ENCODE measurements at regions not wholly inside any gene's neighbourhood (a gene's known extent, or its start where the extent isn't known, plus 50 kb on each side); places are given as distances from the start of the nearest gene placed in this dataset.
A peak's percentile ranks its signal among the peaks of the same experiment; 100 is the strongest.

- WGBS, 2 experiments (ENCODE audit: insufficient coverage in 2 of 2): 57 to 80% methylated on average over 1 of the region's 3 CpGs
- H3K4me1 ChIP-seq (ENCODE audit: control insufficient read depth, insufficient read depth, low read length, poor library complexity, severe bottlenecking): peaks cover 5% of the 10 kb centered on the region
- peak overlapping the region; percentile 68 for H3K27ac ChIP-seq (ENCODE audit: low read depth, low read length, severe bottlenecking)
- H3K36me3 ChIP-seq (ENCODE audit: control insufficient read depth, insufficient read depth, low read length): no peaks in the 10 kb centered on the region
- no peak overlapping the region for H3K4me3 ChIP-seq (ENCODE audit: extremely low read depth, insufficient read depth, low read length, poor library complexity, severe bottlenecking)
- H3K9me3 ChIP-seq (ENCODE audit: control insufficient read depth, low read length): no peaks in the 10 kb centered on the region
Observed at GRCh38 chr9:7961076-7961475, 161.5 kb upstream of the DMAC1 start.

GRCh38 chr9:7960320-7961050 lies 160.9 kb upstream of the DMAC1 start:
- Histone ChIP-seq H3K9me3 (ENCODE audit: control insufficient read depth, low read length) (no peaks in the 10 kb centered on the region), H3K4me3 (ENCODE audit: extremely low read depth, insufficient read depth, low read length, poor library complexity, severe bottlenecking) (no peak overlapping the region), H3K4me1 (ENCODE audit: control insufficient read depth, insufficient read depth, low read length, poor library complexity, severe bottlenecking) (peaks cover 5% of the 10 kb centered on the region), H3K27ac (ENCODE audit: low read depth, low read length, severe bottlenecking) (peak overlapping the region; percentile 68), H3K36me3 (ENCODE audit: control insufficient read depth, insufficient read depth, low read length) (no peaks in the 10 kb centered on the region)
- WGBS, 2 experiments (ENCODE audit: insufficient coverage in 2 of 2): 67% methylated on average over 1 of the region's 4 CpGs; no CpG with 5 or more reads in 1 of the 2 experiments

- peaks cover 5% of the 10 kb centered on the region for H3K4me1 ChIP-seq (ENCODE audit: control insufficient read depth, insufficient read depth, low read length, poor library complexity, severe bottlenecking)
- no peak overlapping the region for H3K4me3 ChIP-seq (ENCODE audit: extremely low read depth, insufficient read depth, low read length, poor library complexity, severe bottlenecking)
- H3K36me3 ChIP-seq (ENCODE audit: control insufficient read depth, insufficient read depth, low read length): no peaks in the 10 kb centered on the region
- H3K9me3 ChIP-seq (ENCODE audit: control insufficient read depth, low read length): no peaks in the 10 kb centered on the region
- H3K27ac ChIP-seq (ENCODE audit: low read depth, low read length, severe bottlenecking): no peak overlapping the region
- 83% methylated on average over 1 of the region's 2 CpGs; no CpG with 5 or more reads in 1 of the 2 experiments for WGBS, 2 experiments (ENCODE audit: insufficient coverage in 2 of 2)
Observed at GRCh38 chr9:7957803-7958202, 158.2 kb upstream of the DMAC1 start.

- 80% methylated on average over 1 of the region's 1 CpG; no CpG with 5 or more reads in 1 of the 2 experiments for WGBS, 2 experiments (ENCODE audit: insufficient coverage in 2 of 2)
- Histone ChIP-seq H3K4me1 (ENCODE audit: control insufficient read depth, insufficient read depth, low read length, poor library complexity, severe bottlenecking) (no peaks in the 10 kb centered on the region), H3K9me3 (ENCODE audit: control insufficient read depth, low read length) (no peaks in the 10 kb centered on the region), H3K36me3 (ENCODE audit: control insufficient read depth, insufficient read depth, low read length) (no peaks in the 10 kb centered on the region), H3K4me3 (ENCODE audit: extremely low read depth, insufficient read depth, low read length, poor library complexity, severe bottlenecking) (no peak overlapping the region), H3K27ac (ENCODE audit: low read depth, low read length, severe bottlenecking) (no peak overlapping the region)
Observed at GRCh38 chr9:7947577-7947976, 148.0 kb upstream of the DMAC1 start.

- Histone ChIP-seq H3K4me1 (ENCODE audit: control insufficient read depth, insufficient read depth, low read length, poor library complexity, severe bottlenecking) (no peaks in the 10 kb centered on the region), H3K36me3 (ENCODE audit: control insufficient read depth, insufficient read depth, low read length) (no peaks in the 10 kb centered on the region), H3K9me3 (ENCODE audit: control insufficient read depth, low read length) (no peaks in the 10 kb centered on the region), H3K4me3 (ENCODE audit: extremely low read depth, insufficient read depth, low read length, poor library complexity, severe bottlenecking) (no peak overlapping the region), H3K27ac (ENCODE audit: low read depth, low read length, severe bottlenecking) (no peak overlapping the region)
- 83 to 94% methylated on average over 1 to 3 of the region's 3 CpGs for WGBS, 2 experiments (ENCODE audit: insufficient coverage in 2 of 2)
Observed at GRCh38 chr9:7946458-7946857, 146.9 kb upstream of the DMAC1 start.

- Histone ChIP-seq H3K4me1 (ENCODE audit: control insufficient read depth, insufficient read depth, low read length, poor library complexity, severe bottlenecking) (no peaks in the 10 kb centered on the region), H3K36me3 (ENCODE audit: control insufficient read depth, insufficient read depth, low read length) (no peaks in the 10 kb centered on the region), H3K9me3 (ENCODE audit: control insufficient read depth, low read length) (no peaks in the 10 kb centered on the region), H3K4me3 (ENCODE audit: extremely low read depth, insufficient read depth, low read length, poor library complexity, severe bottlenecking) (no peak overlapping the region), H3K27ac (ENCODE audit: low read depth, low read length, severe bottlenecking) (no peak overlapping the region)
- no CpG with 5 or more reads among the region's 2 CpGs for WGBS, 2 experiments (ENCODE audit: insufficient coverage in 2 of 2)
Observed at GRCh38 chr9:7944572-7944971, 145.0 kb upstream of the DMAC1 start.

- WGBS, 2 experiments (ENCODE audit: insufficient coverage in 2 of 2): 86 to 87% methylated on average over 3 to 6 of the region's 7 CpGs
- H3K9me3 ChIP-seq (ENCODE audit: control insufficient read depth, low read length): no peaks in the 10 kb centered on the region
- H3K36me3 ChIP-seq (ENCODE audit: control insufficient read depth, insufficient read depth, low read length): no peaks in the 10 kb centered on the region
- no peak overlapping the region for H3K27ac ChIP-seq (ENCODE audit: low read depth, low read length, severe bottlenecking)
- no peak overlapping the region for H3K4me3 ChIP-seq (ENCODE audit: extremely low read depth, insufficient read depth, low read length, poor library complexity, severe bottlenecking)
- H3K4me1 ChIP-seq (ENCODE audit: control insufficient read depth, insufficient read depth, low read length, poor library complexity, severe bottlenecking): no peaks in the 10 kb centered on the region
Observed at GRCh38 chr9:7937761-7938491, 138.3 kb upstream of the DMAC1 start.

- no peaks in the 10 kb centered on the region for H3K4me1 ChIP-seq (ENCODE audit: control insufficient read depth, insufficient read depth, low read length, poor library complexity, severe bottlenecking)
- H3K36me3 ChIP-seq (ENCODE audit: control insufficient read depth, insufficient read depth, low read length): no peaks in the 10 kb centered on the region
- WGBS, 2 experiments (ENCODE audit: insufficient coverage in 2 of 2): 100% methylated on average over 1 of the region's 1 CpG; no CpG with 5 or more reads in 1 of the 2 experiments
- no peaks in the 10 kb centered on the region for H3K9me3 ChIP-seq (ENCODE audit: control insufficient read depth, low read length)
- no peak overlapping the region for H3K4me3 ChIP-seq (ENCODE audit: extremely low read depth, insufficient read depth, low read length, poor library complexity, severe bottlenecking)
- no peak overlapping the region for H3K27ac ChIP-seq (ENCODE audit: low read depth, low read length, severe bottlenecking)
Observed at GRCh38 chr9:7936996-7937395, 137.4 kb upstream of the DMAC1 start.

GRCh38 chr9:7936163-7936562 lies 136.6 kb upstream of the DMAC1 start:
- no peaks in the 10 kb centered on the region for H3K4me1 ChIP-seq (ENCODE audit: control insufficient read depth, insufficient read depth, low read length, poor library complexity, severe bottlenecking)
- no peaks in the 10 kb centered on the region for H3K36me3 ChIP-seq (ENCODE audit: control insufficient read depth, insufficient read depth, low read length)
- no peak overlapping the region for H3K27ac ChIP-seq (ENCODE audit: low read depth, low read length, severe bottlenecking)
- no peak overlapping the region for H3K4me3 ChIP-seq (ENCODE audit: extremely low read depth, insufficient read depth, low read length, poor library complexity, severe bottlenecking)
- H3K9me3 ChIP-seq (ENCODE audit: control insufficient read depth, low read length): no peaks in the 10 kb centered on the region
- 55 to 64% methylated on average over 3 to 4 of the region's 4 CpGs for WGBS, 2 experiments (ENCODE audit: insufficient coverage in 2 of 2)

GRCh38 chr9:7935681-7936080 lies 136.1 kb upstream of the DMAC1 start:
- Histone ChIP-seq H3K36me3 (ENCODE audit: control insufficient read depth, insufficient read depth, low read length) (no peaks in the 10 kb centered on the region), H3K4me3 (ENCODE audit: extremely low read depth, insufficient read depth, low read length, poor library complexity, severe bottlenecking) (no peak overlapping the region), H3K27ac (ENCODE audit: low read depth, low read length, severe bottlenecking) (no peak overlapping the region), H3K9me3 (ENCODE audit: control insufficient read depth, low read length) (no peaks in the 10 kb centered on the region), H3K4me1 (ENCODE audit: control insufficient read depth, insufficient read depth, low read length, poor library complexity, severe bottlenecking) (no peaks in the 10 kb centered on the region)
- no CpG with 5 or more reads among the region's 2 CpGs for WGBS, 2 experiments (ENCODE audit: insufficient coverage in 2 of 2)

GRCh38 chr9:7932767-7933166 lies 133.2 kb upstream of the DMAC1 start:
- H3K4me3 ChIP-seq (ENCODE audit: extremely low read depth, insufficient read depth, low read length, poor library complexity, severe bottlenecking): no peak overlapping the region
- no peaks in the 10 kb centered on the region for H3K4me1 ChIP-seq (ENCODE audit: control insufficient read depth, insufficient read depth, low read length, poor library complexity, severe bottlenecking)
- H3K27ac ChIP-seq (ENCODE audit: low read depth, low read length, severe bottlenecking): no peak overlapping the region
- no peaks in the 10 kb centered on the region for H3K9me3 ChIP-seq (ENCODE audit: control insufficient read depth, low read length)
- H3K36me3 ChIP-seq (ENCODE audit: control insufficient read depth, insufficient read depth, low read length): no peaks in the 10 kb centered on the region
- 100% methylated on average over 2 of the region's 4 CpGs; no CpG with 5 or more reads in 1 of the 2 experiments for WGBS, 2 experiments (ENCODE audit: insufficient coverage in 2 of 2)

Data from mesodermal cell (in vitro differentiated cells).